SK-N-SH treated with all-trans-retinoic acid at 6 μM for 48 hours (cell line): ENCODE measurements at regions not wholly inside any gene's neighbourhood (a gene's known extent, or its start where the extent isn't known, plus 50 kb on each side); places are given as distances from the start of the nearest gene placed in this dataset.

Experiments used
- ATAC-seq: fragments of 200-7000 bp; cut with Tn5 transposase; 3 replicates; pipeline ENCODE4 v1.9.1; 2020; ENCODE audit warnings: mild to moderate bottlenecking, moderate library complexity
- ARNTL ChIP-seq: fragments of 450-650 bp; formaldehyde crosslinking; IDR thresholded peaks from 2 replicates; pipeline ENCODE4 v1.5.0; 2020; ENCODE audit warnings: low read depth, mild to moderate bottlenecking, moderate library complexity, borderline replicate concordance
- BACH2 ChIP-seq: fragments of 250-450 bp; sonication (Bioruptor Pico); IDR thresholded peaks from 2 replicates; pipeline ENCODE4 v1.9.0; 2021; ENCODE audit warnings: mild to moderate bottlenecking, borderline replicate concordance
- CSDC2 ChIP-seq: fragments of 250-450 bp; sonication (Bioruptor Pico); IDR thresholded peaks from 2 replicates; pipeline ENCODE4 v1.5.0; 2020; ENCODE audit warnings: mild to moderate bottlenecking, moderate library complexity
- ESRRG ChIP-seq: fragments of 250-450 bp; sonication (Bioruptor Pico); IDR thresholded peaks from 2 replicates; pipeline ENCODE4 v1.6.1; 2021; ENCODE audit warnings: mild to moderate bottlenecking
- ISL1 ChIP-seq: fragments of 250-450 bp; sonication (Bioruptor Pico); IDR thresholded peaks from 2 replicates; pipeline ENCODE4 v2.1.2; 2022; ENCODE audit warnings: mild to moderate bottlenecking, moderate library complexity
- POU6F1 ChIP-seq: fragments of 250-450 bp; sonication (Bioruptor Pico); IDR thresholded peaks from 2 replicates; pipeline ENCODE4 v1.8.0; 2021; ENCODE audit warnings: low read depth, mild to moderate bottlenecking, moderate library complexity, borderline replicate concordance
- PPARA ChIP-seq: fragments of 250-450 bp; sonication (Bioruptor Pico); IDR thresholded peaks from 2 replicates; pipeline ENCODE4 v1.5.0; 2020; ENCODE audit warnings: mild to moderate bottlenecking, borderline replicate concordance
- RARB ChIP-seq: fragments of 250-450 bp; sonication (Bioruptor Pico); IDR thresholded peaks from 2 replicates; pipeline ENCODE4 v1.8.0; 2021; ENCODE audit warnings: mild to moderate bottlenecking, moderate library complexity
- SNAI2 ChIP-seq: fragments of 250-450 bp; sonication (Bioruptor Pico); IDR thresholded peaks from 2 replicates; pipeline ENCODE4 v1.5.0; 2020; ENCODE audit warnings: mild to moderate bottlenecking, moderate library complexity
- TOX ChIP-seq: fragments of 250-450 bp; sonication (Bioruptor Pico); IDR thresholded peaks from 2 replicates; pipeline ENCODE4 v1.8.0; 2021; ENCODE audit warnings: mild to moderate bottlenecking, moderate library complexity, borderline replicate concordance
- TSHZ2 ChIP-seq: fragments of 250-450 bp; sonication (Bioruptor Pico); IDR thresholded peaks from 2 replicates; pipeline ENCODE4 v1.5.0; 2020; ENCODE audit warnings: mild to moderate bottlenecking, moderate library complexity
- ZC3H10 ChIP-seq: fragments of 250-450 bp; sonication (Bioruptor Pico); IDR thresholded peaks from 2 replicates; pipeline ENCODE4 v1.5.1; 2021; ENCODE audit warnings: mild to moderate bottlenecking, moderate library complexity
- ZFP3 ChIP-seq: fragments of 250-450 bp; sonication (Bioruptor Pico); IDR thresholded peaks from 2 replicates; pipeline ENCODE4 v1.5.0; 2020; ENCODE audit warnings: mild to moderate bottlenecking, moderate library complexity
- ZFP30 ChIP-seq: fragments of 450-650 bp; formaldehyde crosslinking; IDR thresholded peaks from 2 replicates; pipeline ENCODE4 v1.5.0; 2022; ENCODE audit warnings: mild to moderate bottlenecking, moderate library complexity
- ZNF70 ChIP-seq: fragments of 450-650 bp; formaldehyde crosslinking; IDR thresholded peaks from 2 replicates; pipeline ENCODE4 v1.5.0; 2020; ENCODE audit warnings: mild to moderate bottlenecking, moderate library complexity
- ZNF8 ChIP-seq: fragments of 450-650 bp; formaldehyde crosslinking; IDR thresholded peaks from 2 replicates; pipeline ENCODE4 v1.5.0; 2020; ENCODE audit warnings: mild to moderate bottlenecking, moderate library complexity
- TF ChIP-seq, protein P1 (sequence below): fragments of 250-450 bp; sonication (Bioruptor Pico); IDR thresholded peaks from 2 replicates; pipeline ENCODE4 v1.8.0; 2020; ENCODE audit warnings: mild to moderate bottlenecking, moderate library complexity, borderline replicate concordance
- TF ChIP-seq, protein P2 (sequence below): fragments of 250-450 bp; sonication (Bioruptor Pico); IDR thresholded peaks from 2 replicates; pipeline ENCODE4 v1.5.1; 2021; ENCODE audit warnings: mild to moderate bottlenecking, moderate library complexity

DNA sequence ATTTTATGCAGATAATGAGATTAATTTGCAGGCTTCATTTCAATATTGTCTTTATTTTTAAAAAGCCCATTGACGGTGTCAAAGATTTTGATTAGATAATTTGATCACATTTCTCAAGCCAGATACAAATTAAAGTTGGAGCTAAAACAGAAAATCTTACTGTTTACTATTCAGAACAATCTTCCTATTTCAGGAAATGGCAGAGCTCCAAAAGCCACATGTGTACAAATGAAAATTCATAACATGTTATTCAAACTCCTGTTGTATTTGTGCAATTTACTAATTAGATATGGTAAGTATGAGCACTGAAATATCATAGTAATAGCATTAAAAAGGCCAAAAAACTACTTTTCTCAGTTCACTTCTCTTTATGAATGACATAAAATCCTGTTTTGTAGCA lies 682.9 kb downstream of the KCNJ3 start:
- ATAC-seq, result no peak
- TF ChIP-seq ISL1 (CRISPR knock-in tag) (no peak), POU6F1 (no peak), SNAI2 (CRISPR knock-in tag) (no peak), PPARA (no peak)

GRCh38 chr2:155379494-155379893 lies 681.0 kb downstream of the KCNJ3 start:
- ATAC-seq, result no peak
- TF ChIP-seq SNAI2 (CRISPR knock-in tag), result no peak
- no peak for TF ChIP-seq ISL1 (CRISPR knock-in tag)
- no peak for TF ChIP-seq PPARA
- TF ChIP-seq TOX (CRISPR knock-in tag), result no peak
- TF ChIP-seq CSDC2 (CRISPR knock-in tag), result no peak
- TF ChIP-seq, protein P1, sequence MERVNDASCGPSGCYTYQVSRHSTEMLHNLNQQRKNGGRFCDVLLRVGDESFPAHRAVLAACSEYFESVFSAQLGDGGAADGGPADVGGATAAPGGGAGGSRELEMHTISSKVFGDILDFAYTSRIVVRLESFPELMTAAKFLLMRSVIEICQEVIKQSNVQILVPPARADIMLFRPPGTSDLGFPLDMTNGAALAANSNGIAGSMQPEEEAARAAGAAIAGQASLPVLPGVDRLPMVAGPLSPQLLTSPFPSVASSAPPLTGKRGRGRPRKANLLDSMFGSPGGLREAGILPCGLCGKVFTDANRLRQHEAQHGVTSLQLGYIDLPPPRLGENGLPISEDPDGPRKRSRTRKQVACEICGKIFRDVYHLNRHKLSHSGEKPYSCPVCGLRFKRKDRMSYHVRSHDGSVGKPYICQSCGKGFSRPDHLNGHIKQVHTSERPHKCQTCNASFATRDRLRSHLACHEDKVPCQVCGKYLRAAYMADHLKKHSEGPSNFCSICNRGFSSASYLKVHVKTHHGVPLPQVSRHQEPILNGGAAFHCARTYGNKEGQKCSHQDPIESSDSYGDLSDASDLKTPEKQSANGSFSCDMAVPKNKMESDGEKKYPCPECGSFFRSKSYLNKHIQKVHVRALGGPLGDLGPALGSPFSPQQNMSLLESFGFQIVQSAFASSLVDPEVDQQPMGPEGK, result no peak
- TF ChIP-seq ZFP30 (CRISPR knock-in tag), result no peak
- no peak for TF ChIP-seq POU6F1
- TF ChIP-seq ZNF70, result no peak
- TF ChIP-seq RARB (CRISPR knock-in tag), result no peak
- TF ChIP-seq ZNF8, result no peak
- no peak for TF ChIP-seq ESRRG (CRISPR knock-in tag)
- TF ChIP-seq TSHZ2 (CRISPR knock-in tag), result no peak

- no peak for ATAC-seq
- no peak for TF ChIP-seq ZNF8
- TF ChIP-seq RARB (CRISPR knock-in tag), result no peak
- TF ChIP-seq SNAI2 (CRISPR knock-in tag), result no peak
- no peak for TF ChIP-seq ZFP3
- TF ChIP-seq POU6F1, result no peak
- TF ChIP-seq ISL1 (CRISPR knock-in tag), result no peak
- TF ChIP-seq ZC3H10 (CRISPR knock-in tag), result no peak
- TF ChIP-seq ZFP30 (CRISPR knock-in tag), result no peak
- no peak for TF ChIP-seq ARNTL (CRISPR knock-in tag)
- no peak for TF ChIP-seq PPARA
- TF ChIP-seq, protein P2, sequence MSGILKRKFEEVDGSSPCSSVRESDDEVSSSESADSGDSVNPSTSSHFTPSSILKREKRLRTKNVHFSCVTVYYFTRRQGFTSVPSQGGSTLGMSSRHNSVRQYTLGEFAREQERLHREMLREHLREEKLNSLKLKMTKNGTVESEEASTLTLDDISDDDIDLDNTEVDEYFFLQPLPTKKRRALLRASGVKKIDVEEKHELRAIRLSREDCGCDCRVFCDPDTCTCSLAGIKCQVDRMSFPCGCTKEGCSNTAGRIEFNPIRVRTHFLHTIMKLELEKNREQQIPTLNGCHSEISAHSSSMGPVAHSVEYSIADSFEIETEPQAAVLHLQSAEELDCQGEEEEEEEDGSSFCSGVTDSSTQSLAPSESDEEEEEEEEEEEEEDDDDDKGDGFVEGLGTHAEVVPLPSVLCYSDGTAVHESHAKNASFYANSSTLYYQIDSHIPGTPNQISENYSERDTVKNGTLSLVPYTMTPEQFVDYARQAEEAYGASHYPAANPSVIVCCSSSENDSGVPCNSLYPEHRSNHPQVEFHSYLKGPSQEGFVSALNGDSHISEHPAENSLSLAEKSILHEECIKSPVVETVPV (CRISPR knock-in tag), result no peak
- TF ChIP-seq BACH2 (CRISPR knock-in tag), result no peak
Measured at GRCh38 chr2:155377931-155378444, 679.5 kb downstream of the KCNJ3 start.
